HPDE6-E6E7 (cell line): ENCODE measurements at regions not wholly inside any gene's neighbourhood (a gene's known extent, or its start where the extent isn't known, plus 50 kb on each side); places are given as distances from the start of the nearest gene placed in this dataset.

ENCODE experiments used
- DNase-seq: peaks from one replicate; pipeline ENCODE4 v3.0.0; 2011; ENCODE audit warnings: missing footprints; ENCODE audit errors: extremely low spot score

- DNase-seq = no peak
These were observed 370.2 kb upstream of the USP24 start for GRCh38 chr1:55585402-55585792.

GRCh38 chr1:55584526-55585401, 369.6 kb upstream of the USP24 start:
- no peak for DNase-seq

- no peak for DNase-seq
These were observed 366.9 kb upstream of the USP24 start for GRCh38 chr1:55582084-55582483.

GRCh38 chr1:55580845-55581332, 365.7 kb upstream of the USP24 start:
- no peak for DNase-seq

- DNase-seq = no peak
These were observed 364.3 kb upstream of the USP24 start for GRCh38 chr1:55579332-55580001.

GRCh38 chr1:55578646-55579045, 363.5 kb upstream of the USP24 start:
- DNase-seq = no peak

GRCh38 chr1:55575571-55576279, 360.6 kb upstream of the USP24 start:
- no peak for DNase-seq

GRCh38 chr1:55574691-55575225, 359.6 kb upstream of the USP24 start:
- DNase-seq = no peak

- DNase-seq = no peak
These were observed 357.9 kb upstream of the USP24 start for GRCh38 chr1:55572878-55573734.

- no peak for DNase-seq
These were observed 356.6 kb upstream of the USP24 start for GRCh38 chr1:55571767-55572166.

GRCh38 chr1:55569417-55569816, 354.3 kb upstream of the USP24 start:
- no peak for DNase-seq

- DNase-seq = no peak
These were observed 353.6 kb upstream of the USP24 start for GRCh38 chr1:55568732-55569131.

- no peak for DNase-seq
These were observed 345.1 kb upstream of the USP24 start for GRCh38 chr1:55560266-55560665.

- DNase-seq = no peak
These were observed 344.7 kb upstream of the USP24 start for GRCh38 chr1:55559842-55560241.

GRCh38 chr1:55559161-55559611, 344.0 kb upstream of the USP24 start:
- DNase-seq = no peak

GRCh38 chr1:55558515-55558914, 343.4 kb upstream of the USP24 start:
- DNase-seq = no peak

GRCh38 chr1:55555956-55556725, 341.0 kb upstream of the USP24 start:
- DNase-seq = no peak

- DNase-seq = no peak
These were observed 339.4 kb upstream of the USP24 start for GRCh38 chr1:55554611-55555010.

GRCh38 chr1:55552636-55553035, 337.5 kb upstream of the USP24 start:
- no peak for DNase-seq

- no peak for DNase-seq
These were observed 332.2 kb upstream of the USP24 start for GRCh38 chr1:55547405-55547804.
